ENCODE measurements at regions not wholly inside any gene's neighbourhood (a gene's known extent, or its start where the extent isn't known, plus 50 kb on each side); places are given as distances from the start of the nearest gene placed in this dataset.

- H3K4me1 ChIP-seq = no peaks in the 10 kb centered on the region
- H3K4me3 ChIP-seq = no peak overlapping the region
- no peaks in the 10 kb centered on the region for H3K9me3 ChIP-seq
- no peaks in the 10 kb centered on the region for H3K36me3 ChIP-seq
- intact Hi-C loops (cut with DNase I) = no loop called here
- peak in 1 of 2 donors; percentile 29 for DNase-seq (ENCODE audit: extremely low spot score in 2 of 2)
- H3K27ac ChIP-seq = no peak overlapping the region
- H3K27me3 ChIP-seq = no peaks in the 10 kb centered on the region
- TF ChIP-seq POLR2A (IDR thresholded peaks at IDR 0.05) (no peak), POLR2AphosphoS5 (IDR thresholded peaks at IDR 0.05; ENCODE audit: insufficient read depth in 1 of 2, low read depth in 1 of 2) (no peak)
- TF ChIP-seq, protein P1, sequence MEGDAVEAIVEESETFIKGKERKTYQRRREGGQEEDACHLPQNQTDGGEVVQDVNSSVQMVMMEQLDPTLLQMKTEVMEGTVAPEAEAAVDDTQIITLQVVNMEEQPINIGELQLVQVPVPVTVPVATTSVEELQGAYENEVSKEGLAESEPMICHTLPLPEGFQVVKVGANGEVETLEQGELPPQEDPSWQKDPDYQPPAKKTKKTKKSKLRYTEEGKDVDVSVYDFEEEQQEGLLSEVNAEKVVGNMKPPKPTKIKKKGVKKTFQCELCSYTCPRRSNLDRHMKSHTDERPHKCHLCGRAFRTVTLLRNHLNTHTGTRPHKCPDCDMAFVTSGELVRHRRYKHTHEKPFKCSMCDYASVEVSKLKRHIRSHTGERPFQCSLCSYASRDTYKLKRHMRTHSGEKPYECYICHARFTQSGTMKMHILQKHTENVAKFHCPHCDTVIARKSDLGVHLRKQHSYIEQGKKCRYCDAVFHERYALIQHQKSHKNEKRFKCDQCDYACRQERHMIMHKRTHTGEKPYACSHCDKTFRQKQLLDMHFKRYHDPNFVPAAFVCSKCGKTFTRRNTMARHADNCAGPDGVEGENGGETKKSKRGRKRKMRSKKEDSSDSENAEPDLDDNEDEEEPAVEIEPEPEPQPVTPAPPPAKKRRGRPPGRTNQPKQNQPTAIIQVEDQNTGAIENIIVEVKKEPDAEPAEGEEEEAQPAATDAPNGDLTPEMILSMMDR (IDR thresholded peaks at IDR 0.05) = no peak
These were observed 178.6 kb downstream of the RRAGC start for GRCh38 chr1:38680801-38681510.

DNA sequence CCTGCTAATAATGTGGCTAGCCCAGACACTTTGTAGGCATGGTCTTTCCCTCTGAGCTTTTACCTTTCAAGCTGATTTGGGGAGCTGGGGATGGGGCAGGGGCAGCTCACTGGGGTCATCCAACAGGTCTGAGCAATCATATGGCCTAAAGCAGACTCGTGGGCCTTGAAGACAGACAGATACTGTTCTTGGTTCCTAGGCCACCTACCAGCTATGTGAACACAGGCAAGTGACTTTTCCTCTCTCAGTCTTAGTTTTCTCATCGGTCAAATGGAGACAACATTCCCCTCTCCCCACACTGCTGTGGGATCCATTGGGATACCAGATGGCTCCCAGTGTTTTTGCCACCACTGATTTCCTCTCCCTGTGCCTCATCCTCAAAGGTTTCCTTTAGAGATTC, 181.8 kb downstream of the RRAGC start:
- peak; percentile 37 to 42 for DNase-seq (ENCODE audit: extremely low spot score in 2 of 2)
- H3K27ac ChIP-seq = no peak overlapping the region

DNA sequence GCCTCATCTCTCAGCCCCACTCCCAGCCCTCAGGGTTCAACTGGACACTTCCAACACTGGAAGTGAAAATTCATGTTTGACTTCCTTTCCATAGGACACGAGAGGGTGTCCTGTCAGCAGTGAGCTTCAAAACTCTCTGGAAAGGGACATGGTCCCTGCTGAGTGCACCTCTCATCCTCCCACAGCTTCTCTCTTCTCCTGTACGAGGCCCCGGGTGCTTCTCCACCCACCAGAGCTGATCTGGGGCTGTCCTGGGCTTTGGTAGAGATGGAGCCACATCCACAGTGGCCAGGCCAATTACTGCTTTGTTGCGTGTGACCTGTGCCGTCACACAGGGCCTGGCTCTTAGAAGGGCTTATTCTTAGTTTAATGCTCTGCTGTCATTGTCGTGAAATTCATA, 182.3 kb downstream of the RRAGC start:
- no peaks in the 10 kb centered on the region for H3K9me3 ChIP-seq
- no peaks in the 10 kb centered on the region for H3K4me1 ChIP-seq
- intact Hi-C loops (cut with DNase I) = no loop called here
- H3K4me3 ChIP-seq = no peak overlapping the region
- no peak overlapping the region for H3K27ac ChIP-seq
- no peaks in the 10 kb centered on the region for H3K27me3 ChIP-seq
- peak; percentile 27 to 72 for DNase-seq (ENCODE audit: extremely low spot score in 2 of 2)
- TF ChIP-seq, protein P1 (IDR thresholded peaks at IDR 0.05) = no peak
- TF ChIP-seq POLR2AphosphoS5 (IDR thresholded peaks at IDR 0.05; ENCODE audit: insufficient read depth in 1 of 2, low read depth in 1 of 2) (no peak), POLR2A (IDR thresholded peaks at IDR 0.05) (no peak)
- H3K36me3 ChIP-seq = no peaks in the 10 kb centered on the region

More for the DNA sequence above, 181.8 kb downstream of the RRAGC start:
- H3K4me1 ChIP-seq = no peaks in the 10 kb centered on the region
- TF ChIP-seq POLR2AphosphoS5 (IDR thresholded peaks at IDR 0.05; ENCODE audit: insufficient read depth in 1 of 2, low read depth in 1 of 2) = no peak
- TF ChIP-seq, protein P1 (IDR thresholded peaks at IDR 0.05) = no peak
- TF ChIP-seq POLR2A (IDR thresholded peaks at IDR 0.05) = no peak
- H3K4me3 ChIP-seq = no peak overlapping the region
- H3K9me3 ChIP-seq = no peaks in the 10 kb centered on the region
- intact Hi-C loops (cut with DNase I) = no loop called here
- no peaks in the 10 kb centered on the region for H3K27me3 ChIP-seq
- H3K36me3 ChIP-seq = no peaks in the 10 kb centered on the region

GRCh38 chr1:38672692-38673091, 186.9 kb downstream of the RRAGC start:
- Histone ChIP-seq H3K4me3 (no peak overlapping the region), H3K27ac (no peak overlapping the region), H3K27me3 (no peaks in the 10 kb centered on the region), H3K4me1 (no peaks in the 10 kb centered on the region), H3K36me3 (no peaks in the 10 kb centered on the region), H3K9me3 (no peaks in the 10 kb centered on the region)
- DNase-seq (ENCODE audit: extremely low spot score in 2 of 2) = peak in 1 of 2 donors; percentile 25
- TF ChIP-seq POLR2A (IDR thresholded peaks at IDR 0.05) (no peak), POLR2AphosphoS5 (IDR thresholded peaks at IDR 0.05; ENCODE audit: insufficient read depth in 1 of 2, low read depth in 1 of 2) (no peak)
- TF ChIP-seq, protein P1 (IDR thresholded peaks at IDR 0.05) = no peak
- intact Hi-C loops (cut with DNase I) = no loop called here

DNA sequence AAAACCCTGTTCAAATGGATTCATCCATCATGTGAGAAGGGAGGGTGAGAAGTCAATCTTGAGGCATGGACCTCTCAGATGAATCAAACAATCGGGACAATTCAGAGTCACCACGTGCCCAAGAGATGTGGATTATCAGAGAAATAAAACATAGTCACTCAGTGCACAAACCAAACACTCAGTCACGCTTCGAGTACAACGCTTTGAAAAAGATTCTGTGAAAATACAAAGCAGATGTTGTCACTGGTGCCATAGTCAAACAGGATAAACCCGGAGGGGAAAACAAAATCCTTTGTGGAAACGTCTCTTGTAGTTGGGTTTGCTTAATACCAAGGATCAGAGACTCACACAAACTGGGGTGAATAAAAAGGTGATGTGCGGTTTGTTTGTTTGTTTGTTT, 188.4 kb downstream of the RRAGC start:
- Histone ChIP-seq H3K36me3 (no peaks in the 10 kb centered on the region), H3K27me3 (no peaks in the 10 kb centered on the region), H3K4me3 (no peak overlapping the region), H3K27ac (no peak overlapping the region), H3K4me1 (no peaks in the 10 kb centered on the region), H3K9me3 (no peaks in the 10 kb centered on the region)
- peak in 1 of 2 donors; percentile 9 for DNase-seq (ENCODE audit: extremely low spot score in 2 of 2)
- no peak for TF ChIP-seq POLR2A (IDR thresholded peaks at IDR 0.05)
- TF ChIP-seq POLR2AphosphoS5 (IDR thresholded peaks at IDR 0.05; ENCODE audit: insufficient read depth in 1 of 2, low read depth in 1 of 2) = no peak
- TF ChIP-seq, protein P1 (IDR thresholded peaks at IDR 0.05) = no peak
- intact Hi-C loops (cut with DNase I) = no loop called here

All from vagina (tissue), 2 donors.